ENCODE measurements at regions not wholly inside any gene's neighbourhood (a gene's known extent, or its start where the extent isn't known, plus 50 kb on each side); places are given as distances from the start of the nearest gene placed in this dataset.
A peak's percentile ranks its signal among the peaks of the same experiment; 100 is the strongest.

- in situ Hi-C loops (cut with MboI) (no loop called here), intact Hi-C loops (cut with micrococcal nuclease) (no loop called here)
- H3K9me3 ChIP-seq (replicated peaks; ENCODE audit: control insufficient read depth, insufficient read depth, low read depth, low read length), result no peaks in the 10 kb centered on the region
- CTCF ChIA-PET (ENCODE audit: low intra/inter-chr PET ratio), result interaction anchor here (0.7 kb wide), 1 partner anchor 1187 kb away, joined by 4 read pairs; no protein-coding TSS in a partner anchor
- WGBS (ENCODE audit: insufficient coverage, low coverage, missing lambda C conversion rate), result 0% methylated on average over 3 of the region's 3 CpGs
- ATAC-seq, result no peak
- no peaks in the 10 kb centered on the region for H3K79me2 ChIP-seq (ENCODE audit: control insufficient read depth, insufficient read depth, low read length)
- peaks cover 21 to 34% of the 10 kb centered on the region in 2 experiments for H3K27me3 ChIP-seq (ENCODE audit: control insufficient read depth in 2 of 2, insufficient read depth in 2 of 2, low read length in 2 of 2)
- no peaks in the 10 kb centered on the region for H4K20me1 ChIP-seq (replicated peaks; ENCODE audit: control insufficient read depth, insufficient read depth, low read length)
- no peak overlapping the region for H3K9ac ChIP-seq (ENCODE audit: insufficient read depth in 1 of 2, low read depth in 2 of 2, low read length in 2 of 2)
- no TSS peak for BruUV-seq (replicated peaks)
- H3K4me1 ChIP-seq (replicated peaks in 1 of 2; ENCODE audit: control insufficient read depth in 2 of 2, insufficient read depth in 2 of 2, low read length in 2 of 2), result no peaks in the 10 kb centered on the region
- no peak overlapping the region for H3K4me3 ChIP-seq
- H3K36me3 ChIP-seq (ENCODE audit: control insufficient read depth, insufficient read depth, low read length), result no peaks in the 10 kb centered on the region
- no peak for FAIRE-seq
- DNase-seq (ENCODE audit: extremely low read depth in 1 of 4, low spot score in 3 of 4), result no peak
- TF ChIP-seq MAFG (tag; conservative IDR thresholded peaks at IDR 0.05), result 0 out of 2 replicates have a peak, but pooled peaks have one; percentile 9
- TF ChIP-seq STAT5B (CRISPR knock-in tag; IDR thresholded peaks at IDR 0.05), result no peak
- no peak for TF ChIP-seq CBFA2T3 (IDR thresholded peaks at IDR 0.05)
- no peak for TF ChIP-seq ZSCAN29 (IDR thresholded peaks at IDR 0.05)
- no peak for TF ChIP-seq MXD1 (CRISPR knock-in tag; IDR thresholded peaks at IDR 0.05; ENCODE audit: borderline replicate concordance, poor library complexity, severe bottlenecking)
- no peak for TF ChIP-seq RBM25 (IDR thresholded peaks at IDR 0.05; ENCODE audit: low read depth, low read length, severe bottlenecking)
- no peak for TF ChIP-seq SP2 (IDR thresholded peaks at IDR 0.05; ENCODE audit: extremely low read depth, low read depth, low read length, poor library complexity, severe bottlenecking)
- H3K27ac ChIP-seq (ENCODE audit: extremely low read depth, low read depth, low read length), result no peak overlapping the region
- no peak overlapping the region for H3K4me2 ChIP-seq (ENCODE audit: insufficient read depth, low read length)
- POLR2A ChIA-PET, result no interaction called here
- H2AFZ ChIP-seq (ENCODE audit: low read depth, low read length), result no peak overlapping the region
- no peaks in the 10 kb centered on the region for H3K9me1 ChIP-seq (ENCODE audit: control insufficient read depth, insufficient read depth, low read length)
Measured at GRCh38 chr15:96472681-96473080, 142.2 kb downstream of the NR2F2 start.

All from K562 (cell line).